ENCODE measurements at regions not wholly inside any gene's neighbourhood (a gene's known extent, or its start where the extent isn't known, plus 50 kb on each side); places are given as distances from the start of the nearest gene placed in this dataset.

GRCh38 chr16:86127366-86127765 lies 228.4 kb downstream of the IRF8 start:
- no peak for FAIRE-seq
- Mint-ChIP-seq H3K36me3 (ENCODE audit: low read depth, unreplicated experiment) (no peaks in the 10 kb centered on the region), H3K9me3 (ENCODE audit: unreplicated experiment) (no peaks in the 10 kb centered on the region), H3K27ac (ENCODE audit: unreplicated experiment) (no peak overlapping the region), H3K27me3 (ENCODE audit: low read depth, unreplicated experiment) (peaks cover 25% of the 10 kb centered on the region), H3K4me1 (ENCODE audit: low read depth, unreplicated experiment) (no peaks in the 10 kb centered on the region), H3K4me3 (ENCODE audit: unreplicated experiment) (no peak overlapping the region)
- H2AFZ ChIP-seq (ENCODE audit: low read depth, low read length): no peak overlapping the region
- no peaks in the 10 kb centered on the region for H3K36me3 ChIP-seq (ENCODE audit: insufficient read depth, low read length)
- no peaks in the 10 kb centered on the region for H3K9me3 ChIP-seq (ENCODE audit: insufficient read depth, low read depth, low read length)
- H3K79me2 ChIP-seq (ENCODE audit: insufficient read depth, low read length): no peaks in the 10 kb centered on the region
- no peaks in the 10 kb centered on the region for H3K4me1 ChIP-seq (ENCODE audit: insufficient read depth, low read length)
- H3K9ac ChIP-seq (ENCODE audit: low read length): no peak overlapping the region
- DNase-seq (ENCODE audit: low read depth): no peak
- H3K4me3 ChIP-seq (ENCODE audit: insufficient read depth, low read depth, low read length): no peak overlapping the region
- no peak overlapping the region for H3K4me2 ChIP-seq (ENCODE audit: low read length)
- H4K20me1 ChIP-seq (ENCODE audit: insufficient read depth, low read length): no peaks in the 10 kb centered on the region
- H3K27me3 ChIP-seq (ENCODE audit: insufficient read depth, low read length): peaks cover 14% of the 10 kb centered on the region
- H3K27ac ChIP-seq (ENCODE audit: low read depth, low read length): no peak overlapping the region
- TF ChIP-seq EZH2 (IDR thresholded peaks at IDR 0.05; ENCODE audit: insufficient read depth, low read length): no peak
- TF ChIP-seq, protein P1, sequence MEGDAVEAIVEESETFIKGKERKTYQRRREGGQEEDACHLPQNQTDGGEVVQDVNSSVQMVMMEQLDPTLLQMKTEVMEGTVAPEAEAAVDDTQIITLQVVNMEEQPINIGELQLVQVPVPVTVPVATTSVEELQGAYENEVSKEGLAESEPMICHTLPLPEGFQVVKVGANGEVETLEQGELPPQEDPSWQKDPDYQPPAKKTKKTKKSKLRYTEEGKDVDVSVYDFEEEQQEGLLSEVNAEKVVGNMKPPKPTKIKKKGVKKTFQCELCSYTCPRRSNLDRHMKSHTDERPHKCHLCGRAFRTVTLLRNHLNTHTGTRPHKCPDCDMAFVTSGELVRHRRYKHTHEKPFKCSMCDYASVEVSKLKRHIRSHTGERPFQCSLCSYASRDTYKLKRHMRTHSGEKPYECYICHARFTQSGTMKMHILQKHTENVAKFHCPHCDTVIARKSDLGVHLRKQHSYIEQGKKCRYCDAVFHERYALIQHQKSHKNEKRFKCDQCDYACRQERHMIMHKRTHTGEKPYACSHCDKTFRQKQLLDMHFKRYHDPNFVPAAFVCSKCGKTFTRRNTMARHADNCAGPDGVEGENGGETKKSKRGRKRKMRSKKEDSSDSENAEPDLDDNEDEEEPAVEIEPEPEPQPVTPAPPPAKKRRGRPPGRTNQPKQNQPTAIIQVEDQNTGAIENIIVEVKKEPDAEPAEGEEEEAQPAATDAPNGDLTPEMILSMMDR (IDR thresholded peaks at IDR 0.05; ENCODE audit: insufficient read depth, low read depth, low read length): no peak

GRCh38 chr16:86128246-86128645 lies 229.3 kb downstream of the IRF8 start:
- Mint-ChIP-seq H3K36me3 (ENCODE audit: low read depth, unreplicated experiment) (no peaks in the 10 kb centered on the region), H3K4me3 (ENCODE audit: unreplicated experiment) (no peak overlapping the region), H3K27ac (ENCODE audit: unreplicated experiment) (no peak overlapping the region), H3K27me3 (ENCODE audit: low read depth, unreplicated experiment) (peaks cover 26% of the 10 kb centered on the region), H3K9me3 (ENCODE audit: unreplicated experiment) (no peaks in the 10 kb centered on the region), H3K4me1 (ENCODE audit: low read depth, unreplicated experiment) (no peaks in the 10 kb centered on the region)
- Histone ChIP-seq H3K4me1 (ENCODE audit: insufficient read depth, low read length) (no peaks in the 10 kb centered on the region), H3K27me3 (ENCODE audit: insufficient read depth, low read length) (peaks cover 14% of the 10 kb centered on the region), H4K20me1 (ENCODE audit: insufficient read depth, low read length) (no peaks in the 10 kb centered on the region), H3K4me3 (ENCODE audit: insufficient read depth, low read depth, low read length) (no peak overlapping the region), H3K36me3 (ENCODE audit: insufficient read depth, low read length) (no peaks in the 10 kb centered on the region), H2AFZ (ENCODE audit: low read depth, low read length) (no peak overlapping the region), H3K79me2 (ENCODE audit: insufficient read depth, low read length) (no peaks in the 10 kb centered on the region), H3K27ac (ENCODE audit: low read depth, low read length) (no peak overlapping the region), H3K9me3 (ENCODE audit: insufficient read depth, low read depth, low read length) (no peaks in the 10 kb centered on the region), H3K4me2 (ENCODE audit: low read length) (no peak overlapping the region), H3K9ac (ENCODE audit: low read length) (no peak overlapping the region)
- DNase-seq (ENCODE audit: low read depth) (no peak), FAIRE-seq (no peak)
- TF ChIP-seq EZH2 (IDR thresholded peaks at IDR 0.05; ENCODE audit: insufficient read depth, low read length): no peak
- TF ChIP-seq, protein P1 (IDR thresholded peaks at IDR 0.05; ENCODE audit: insufficient read depth, low read depth, low read length): no peak

- FAIRE-seq: no peak
- Mint-ChIP-seq H3K4me3 (ENCODE audit: unreplicated experiment) (no peak overlapping the region), H3K4me1 (ENCODE audit: low read depth, unreplicated experiment) (no peaks in the 10 kb centered on the region), H3K36me3 (ENCODE audit: low read depth, unreplicated experiment) (no peaks in the 10 kb centered on the region), H3K27ac (ENCODE audit: unreplicated experiment) (no peak overlapping the region), H3K9me3 (ENCODE audit: unreplicated experiment) (peaks cover 3% of the 10 kb centered on the region), H3K27me3 (ENCODE audit: low read depth, unreplicated experiment) (peaks cover 23% of the 10 kb centered on the region)
- no peak for TF ChIP-seq EZH2 (IDR thresholded peaks at IDR 0.05; ENCODE audit: insufficient read depth, low read length)
- TF ChIP-seq, protein P1 (IDR thresholded peaks at IDR 0.05; ENCODE audit: insufficient read depth, low read depth, low read length): no peak
- Histone ChIP-seq H3K9ac (ENCODE audit: low read length) (no peak overlapping the region), H3K27me3 (ENCODE audit: insufficient read depth, low read length) (peaks cover 11% of the 10 kb centered on the region), H3K27ac (ENCODE audit: low read depth, low read length) (no peak overlapping the region), H3K4me1 (ENCODE audit: insufficient read depth, low read length) (no peaks in the 10 kb centered on the region), H3K79me2 (ENCODE audit: insufficient read depth, low read length) (no peaks in the 10 kb centered on the region), H3K9me3 (ENCODE audit: insufficient read depth, low read depth, low read length) (no peaks in the 10 kb centered on the region), H2AFZ (ENCODE audit: low read depth, low read length) (no peak overlapping the region), H4K20me1 (ENCODE audit: insufficient read depth, low read length) (no peaks in the 10 kb centered on the region), H3K4me2 (ENCODE audit: low read length) (no peak overlapping the region), H3K36me3 (ENCODE audit: insufficient read depth, low read length) (no peaks in the 10 kb centered on the region), H3K4me3 (ENCODE audit: insufficient read depth, low read depth, low read length) (no peak overlapping the region)
- DNase-seq (ENCODE audit: low read depth): no peak
Observed at GRCh38 chr16:86129541-86129940, 230.6 kb downstream of the IRF8 start.

Measured in astrocyte (in vitro differentiated cells and primary cell).